HCT116 (cell line): ENCODE measurements at regions not wholly inside any gene's neighbourhood (a gene's known extent, or its start where the extent isn't known, plus 50 kb on each side); places are given as distances from the start of the nearest gene placed in this dataset.

Source experiments
- CTCF ChIP-seq, 3 experiments: fragments of 200-600 bp in 1 of 3; sonication (generic) in 1 of 3; IDR thresholded peaks in 2 of 3; conservative IDR thresholded peaks in 1 of 3; 2 replicates each; pipeline ENCODE4 v1.5.1; 2012 to 2017; ENCODE audit warnings: low read depth in 2 of 3, low read length in 2 of 3, antibody characterized with exemption in 1 of 3, borderline replicate concordance in 1 of 3, control low read depth in 1 of 3, mild to moderate bottlenecking in 1 of 3, mixed read lengths in 1 of 3, mixed run types in 1 of 3, moderate library complexity in 1 of 3; ENCODE audit not compliant: insufficient read depth in 1 of 3
- ELF1 ChIP-seq: IDR thresholded peaks from 2 replicates; pipeline ENCODE4 v1.6.1; 2012; ENCODE audit warnings: low read depth, borderline replicate concordance
- EZH2 ChIP-seq: fragments of 200-600 bp; sonication (generic); IDR thresholded peaks from 2 replicates; pipeline ENCODE4 v1.6.1; 2017; ENCODE audit warnings: antibody characterized with exemption, mixed run types
- POLR2A ChIP-seq: IDR thresholded peaks from 2 replicates; pipeline ENCODE4 v1.7.0; 2011; ENCODE audit warnings: borderline replicate concordance; ENCODE audit not compliant: insufficient read depth, insufficient read length; ENCODE audit errors: extremely low read depth
- POLR2AphosphoS5 ChIP-seq: IDR thresholded peaks from 2 replicates; pipeline ENCODE4 v1.6.1; 2011; ENCODE audit warnings: mild to moderate bottlenecking, low read depth, low read length, moderate library complexity
- SRF ChIP-seq: IDR thresholded peaks from 2 replicates; pipeline ENCODE4 v1.6.1; 2012; ENCODE audit warnings: low read depth
- YY1 ChIP-seq: IDR thresholded peaks from 2 replicates; pipeline ENCODE4 v1.6.1; 2011; ENCODE audit warnings: low read length, low read depth, moderate library complexity, mild to moderate bottlenecking; ENCODE audit not compliant: insufficient replicate concordance; ENCODE audit errors: extremely low read depth
- ZFX ChIP-seq: fragments of 450-650 bp; IDR thresholded peaks from 2 replicates; pipeline ENCODE4 v1.6.1; 2017

GRCh38 chr2:200736646-200737274, 75.0 kb upstream of the BZW1 start:
- no peak for TF ChIP-seq SRF
- no peak for TF ChIP-seq YY1
- no peak for TF ChIP-seq POLR2AphosphoS5
- TF ChIP-seq ZFX: no peak
- TF ChIP-seq CTCF (IDR thresholded peaks at IDR 0.05 in 2 of 3, conservative IDR thresholded peaks at IDR 0.05 in 1 of 3; ENCODE audit: borderline replicate concordance in 1 of 3, insufficient read depth in 1 of 3, low read depth in 2 of 3, low read length in 2 of 3): no peak
- TF ChIP-seq POLR2A: no peak
- no peak for TF ChIP-seq EZH2
- TF ChIP-seq ELF1: no peak
